Endothelial cell of umbilical vein (primary cell): ENCODE measurements at regions not wholly inside any gene's neighbourhood (a gene's known extent, or its start where the extent isn't known, plus 50 kb on each side); places are given as distances from the start of the nearest gene placed in this dataset.

Source experiments
- BruUV-seq: library from RNA; stranded (reverse); fragments of 400-500 nt; replicated peaks from 2 replicates; lab custom pipeline; 2021; lab: Mats Ljungman, UMichigan
- CTCF ChIA-PET: fragments of 300-600, 350-600 bp; sonication (Branson Sonifier 250); formaldehyde crosslinking; loops from one replicate; lab custom pipeline; 2021; ENCODE audit warnings: antibody characterized with exemption, inconsistent platforms; lab: Charles Lee
- POLR2A ChIA-PET: fragments of 300-600, 350-600 bp; sonication (Branson Sonifier 250); formaldehyde crosslinking; loops from one replicate; lab custom pipeline; 2021; ENCODE audit warnings: antibody characterized with exemption, inconsistent platforms; lab: Charles Lee
- DNase-seq: peaks from one replicate; pipeline ENCODE4 v3.0.0-alpha.2; 2011; ENCODE audit warnings: low read depth, low spot score
- FAIRE-seq: peaks from 2 replicates; lab custom pipeline; 2011; peaks lifted over from hg19 to GRCh38; lab: Jason Lieb, UNC
- H2AFZ ChIP-seq: 2 replicates; pipeline ENCODE4 v1.6.0; 2012; ENCODE audit warnings: low read depth, low read length, control low read depth, inconsistent platforms
- H3K27ac ChIP-seq: 2 replicates; pipeline ENCODE4 v1.5.1; 2011; ENCODE audit warnings: low read depth, mild to moderate bottlenecking, control low read depth, low read length, moderate library complexity; ENCODE audit not compliant: insufficient read depth
- H3K27me3 ChIP-seq, 2 experiments: 2 replicates each; pipeline versions ENCODE4 v1.6.0 to v1.6.1; 2011; ENCODE audit warnings: low read length in 2 of 2, mixed read lengths in 1 of 2; ENCODE audit not compliant: control insufficient read depth in 2 of 2, insufficient read depth in 2 of 2
- H3K36me3 ChIP-seq, 2 experiments: 2 replicates in 1 of 2; 3 replicates in 1 of 2; pipeline ENCODE4 v1.5.1; 2011; ENCODE audit warnings: low read length in 2 of 2, mild to moderate bottlenecking in 1 of 2, moderate library complexity in 1 of 2; ENCODE audit not compliant: control insufficient read depth in 2 of 2, insufficient read depth in 2 of 2; ENCODE audit errors: extremely low read depth in 1 of 2
- H3K4me1 ChIP-seq: 3 replicates; pipeline ENCODE4 v1.5.1; 2011; ENCODE audit warnings: mild to moderate bottlenecking, low read length; ENCODE audit not compliant: control insufficient read depth, insufficient read depth; ENCODE audit errors: extremely low read depth
- H3K4me2 ChIP-seq: 2 replicates; pipeline ENCODE4 v1.6.1; 2011; ENCODE audit warnings: low read length, control low read depth, mixed read lengths; ENCODE audit not compliant: insufficient read depth
- H3K4me3 ChIP-seq, 3 experiments: fragments of 200-600 bp in 1 of 3; sonication (generic), shearing (Covaris generic) in 1 of 3; replicated peaks in 1 of 3; 2 replicates each; pipeline ENCODE4 v1.5.1; 2011 to 2016; ENCODE audit warnings: control low read depth in 3 of 3, low read length in 3 of 3, mild to moderate bottlenecking in 2 of 3, inconsistent platforms in 1 of 3, low read depth in 1 of 3, moderate library complexity in 1 of 3; ENCODE audit not compliant: insufficient read depth in 1 of 3
- H3K79me2 ChIP-seq: 2 replicates; pipeline ENCODE4 v1.6.0; 2012; ENCODE audit warnings: low read length, inconsistent platforms; ENCODE audit not compliant: control insufficient read depth, insufficient read depth
- H3K9ac ChIP-seq: replicated peaks from 2 replicates; pipeline ENCODE3; 2011; ENCODE audit warnings: low read length, control low read depth; ENCODE audit not compliant: insufficient read depth; ENCODE audit errors: extremely low read depth
- H3K9me1 ChIP-seq: replicated peaks from 3 replicates; pipeline ENCODE4 v1.6.0; 2011; ENCODE audit warnings: mild to moderate bottlenecking, low read length; ENCODE audit not compliant: control insufficient read depth, insufficient read depth; ENCODE audit errors: extremely low read depth
- H3K9me3 ChIP-seq: replicated peaks from 2 replicates; pipeline ENCODE4 v1.5.1; 2012; ENCODE audit warnings: low read length, inconsistent platforms; ENCODE audit not compliant: control insufficient read depth, insufficient read depth
- H4K20me1 ChIP-seq: replicated peaks from 2 replicates; pipeline ENCODE3; 2011; ENCODE audit warnings: mild to moderate bottlenecking, low read length; ENCODE audit not compliant: control insufficient read depth, insufficient read depth; ENCODE audit errors: extremely low read depth
- CTCF ChIP-seq, 2 donors: IDR thresholded peaks; 1 replicate in 1 of 2; 2 replicates in 1 of 2; pipeline ENCODE4 v1.5.1; 2011; ENCODE audit warnings: low read length in 2 of 2, mild to moderate bottlenecking in 2 of 2, moderate library complexity in 2 of 2, control low read depth in 1 of 2, inconsistent platforms in 1 of 2, low read depth in 1 of 2; ENCODE audit not compliant: insufficient read depth in 1 of 2; ENCODE audit errors: extremely low read depth in 1 of 2
- EZH2 ChIP-seq: IDR thresholded peaks from 2 replicates; pipeline ENCODE4 v1.6.1; 2012; ENCODE audit warnings: borderline replicate concordance, low read depth, mild to moderate bottlenecking, moderate library complexity, low read length, inconsistent platforms; ENCODE audit not compliant: severe bottlenecking
- FOS ChIP-seq: IDR thresholded peaks from 2 replicates; pipeline ENCODE4 v1.6.1; 2011; ENCODE audit warnings: mild to moderate bottlenecking, low read length, moderate library complexity, borderline replicate concordance; ENCODE audit not compliant: insufficient read depth
- GATA2 ChIP-seq: IDR thresholded peaks from 2 replicates; pipeline ENCODE4 v1.7.0; 2011; ENCODE audit warnings: low read depth, mild to moderate bottlenecking, moderate library complexity, mixed read lengths, low read length; ENCODE audit not compliant: insufficient read length, insufficient read depth
- JUN ChIP-seq: IDR thresholded peaks from 2 replicates; pipeline ENCODE4 v1.6.1; 2011; ENCODE audit warnings: borderline replicate concordance, low read depth; ENCODE audit not compliant: insufficient read length, insufficient read depth
- MAX ChIP-seq: IDR thresholded peaks from 2 replicates; pipeline ENCODE4 v1.6.1; 2011; ENCODE audit not compliant: insufficient read depth, insufficient read length
- MYC ChIP-seq: IDR thresholded peaks from one replicate; pipeline ENCODE4 v1.6.1; 2011; ENCODE audit warnings: mild to moderate bottlenecking, low read depth, low read length
- POLR2A ChIP-seq: IDR thresholded peaks from 2 replicates; pipeline ENCODE4 v1.6.1; 2012; ENCODE audit warnings: low read depth, mild to moderate bottlenecking, control low read depth, low read length
- POLR2AphosphoS5 ChIP-seq: IDR thresholded peaks from 2 replicates; pipeline ENCODE4 v1.6.1; 2012; ENCODE audit warnings: low read depth, mild to moderate bottlenecking, control low read depth, low read length, moderate library complexity; ENCODE audit not compliant: insufficient read depth
- dilution Hi-C: fragments of 300-500 bp; cut with MboI; formaldehyde crosslinking; loops from one replicate; pipeline ENCODE4 v1.15.0; 2019; ENCODE audit warnings: low sequenced_read_pairs; ENCODE audit not compliant: extremely low pct_ligation_motif_present
- intact Hi-C: fragments of 100-400 bp; cut with micrococcal nuclease; formaldehyde crosslinking; loops from one replicate; pipeline ENCODE4 v1.10.0; 2022

GRCh38 chr14:27026097-27026496 is 428.3 kb upstream of the NOVA1 start:
- no peak for FAIRE-seq
- Histone ChIP-seq H3K9me3 (no peaks in the 10 kb centered on the region), H3K27me3 (no peaks in the 10 kb centered on the region), H3K9ac (no peak overlapping the region), H3K4me2 (no peak overlapping the region), H2AFZ (no peak overlapping the region), H3K79me2 (no peaks in the 10 kb centered on the region), H3K4me1 (no peaks in the 10 kb centered on the region), H3K4me3 (no peak overlapping the region), H3K9me1 (no peaks in the 10 kb centered on the region), H3K36me3 (no peaks in the 10 kb centered on the region), H3K27ac (no peak overlapping the region), H4K20me1 (no peaks in the 10 kb centered on the region)
- CTCF ChIA-PET: interaction anchor here (0.9 kb wide), 1 partner anchor 15 kb away, joined by 3 read pairs; no protein-coding TSS in a partner anchor
- no TSS peak for BruUV-seq
- POLR2A ChIA-PET: no interaction called here
- no peak for TF ChIP-seq MYC
- no peak for TF ChIP-seq FOS
- no peak for TF ChIP-seq GATA2
- TF ChIP-seq POLR2A: no peak
- TF ChIP-seq JUN: no peak
- no peak for TF ChIP-seq MAX
- TF ChIP-seq CTCF (IDR thresholded peaks at IDR 0.05; ENCODE audit: extremely low read depth in 1 of 2, insufficient read depth in 1 of 2, low read depth in 1 of 2, low read length in 2 of 2): no peak
- TF ChIP-seq EZH2: no peak
- TF ChIP-seq POLR2AphosphoS5: no peak
- intact Hi-C loops (no loop called here), dilution Hi-C loops (no loop called here)
- no peak for DNase-seq
